ENCODE measurements at regions not wholly inside any gene's neighbourhood (a gene's known extent, or its start where the extent isn't known, plus 50 kb on each side); places are given as distances from the start of the nearest gene placed in this dataset.

- TF ChIP-seq STAT1 (IDR thresholded peaks at IDR 0.05; ENCODE audit: unreplicated experiment): no peak
- TF ChIP-seq ZNF331 (CRISPR knock-in tag; IDR thresholded peaks at IDR 0.05; ENCODE audit: low read depth): no peak
- TF ChIP-seq REST (IDR thresholded peaks at IDR 0.05; ENCODE audit: unreplicated experiment): no peak
- no peak for TF ChIP-seq POLR2AphosphoS5 (IDR thresholded peaks at IDR 0.05; ENCODE audit: low read depth)
- TF ChIP-seq EZH2 (IDR thresholded peaks at IDR 0.05; ENCODE audit: low read depth, unreplicated experiment): no peak
- TF ChIP-seq EZH2phosphoT487 (IDR thresholded peaks at IDR 0.05; ENCODE audit: unreplicated experiment): no peak
- no peak for TF ChIP-seq ZNF114 (CRISPR knock-in tag; IDR thresholded peaks at IDR 0.05)
Measured at GRCh38 chr13:111537115-111537728, 216.8 kb downstream of the TEX29 start (continued).

GRCh38 chr13:111537843-111538499 is 217.5 kb downstream of the TEX29 start:
- peaks cover 54% of the 10 kb centered on the region for H3K27me3 Mint-ChIP-seq (ENCODE audit: insufficient read depth, low read depth, poor library complexity)
- Histone ChIP-seq H2AFZ (no peak overlapping the region), H3K36me3 (ENCODE audit: insufficient read depth) (no peaks in the 10 kb centered on the region), H3F3A (replicated peaks; ENCODE audit: low read depth) (no peaks in the 10 kb centered on the region), H3K27ac (ENCODE audit: low read depth) (no peak overlapping the region), H4K20me1 (replicated peaks; ENCODE audit: insufficient read depth) (no peaks in the 10 kb centered on the region), H3K9me2 (ENCODE audit: insufficient read depth) (no peaks in the 10 kb centered on the region), H3K79me2 (replicated peaks; ENCODE audit: insufficient read depth) (no peaks in the 10 kb centered on the region), H3K4me1 (ENCODE audit: insufficient read depth) (peaks cover 43% of the 10 kb centered on the region), H3K27me3 (ENCODE audit: insufficient read depth) (peaks cover 31% of the 10 kb centered on the region), H3K4me3 (no peak overlapping the region), H3K4me2 (0 out of 2 replicates have a peak overlapping the region, but pooled peaks have one; percentile 32)
- DNase-seq (ENCODE audit: low spot score) (no peak), ATAC-seq (no peak)
- no peak overlapping the region for H3K4me3 Mint-ChIP-seq
- H3K36me3 Mint-ChIP-seq (ENCODE audit: low read depth): no peaks in the 10 kb centered on the region
- no peaks in the 10 kb centered on the region for H3K9me3 Mint-ChIP-seq
- H3K4me1 Mint-ChIP-seq: peaks cover 62% of the 10 kb centered on the region
- no peak for TF ChIP-seq ZNF331 (CRISPR knock-in tag; IDR thresholded peaks at IDR 0.05; ENCODE audit: low read depth)
- TF ChIP-seq JUNB (IDR thresholded peaks at IDR 0.05; ENCODE audit: unreplicated experiment): no peak
- H3K27ac Mint-ChIP-seq: no peak overlapping the region

GRCh38 chr13:111539252-111539651 is 218.8 kb downstream of the TEX29 start:
- DNase-seq (ENCODE audit: low spot score): no peak
- Histone ChIP-seq H2AFZ (no peak overlapping the region), H3K4me2 (no peak overlapping the region), H3K27me3 (ENCODE audit: insufficient read depth) (peaks cover 18% of the 10 kb centered on the region), H3K79me2 (replicated peaks; ENCODE audit: insufficient read depth) (no peaks in the 10 kb centered on the region), H3K4me3 (no peak overlapping the region), H3K27ac (ENCODE audit: low read depth) (no peak overlapping the region), H3F3A (replicated peaks; ENCODE audit: low read depth) (no peaks in the 10 kb centered on the region), H3K9me2 (ENCODE audit: insufficient read depth) (no peaks in the 10 kb centered on the region), H4K20me1 (replicated peaks; ENCODE audit: insufficient read depth) (no peaks in the 10 kb centered on the region), H3K36me3 (ENCODE audit: insufficient read depth) (no peaks in the 10 kb centered on the region), H3K4me1 (ENCODE audit: insufficient read depth) (peaks cover 31% of the 10 kb centered on the region)
- no peak for ATAC-seq
- Mint-ChIP-seq H3K36me3 (ENCODE audit: low read depth) (no peaks in the 10 kb centered on the region), H3K27me3 (ENCODE audit: insufficient read depth, low read depth, poor library complexity) (peaks cover 41% of the 10 kb centered on the region), H3K27ac (no peak overlapping the region; the same call in 1 of the 2 replicates), H3K9me3 (no peaks in the 10 kb centered on the region; the same call in 2 of the 3 replicates), H3K4me1 (peaks cover 50% of the 10 kb centered on the region), H3K4me3 (no peak overlapping the region)
- TF ChIP-seq CTCF (conservative IDR thresholded peaks at IDR 0.05; ENCODE audit: low read depth in 2 of 2): no peak
- no peak for TF ChIP-seq ZNF114 (CRISPR knock-in tag; IDR thresholded peaks at IDR 0.05)
- no peak for TF ChIP-seq CREB1 (CRISPR knock-in tag; IDR thresholded peaks at IDR 0.05; ENCODE audit: low read depth)
- TF ChIP-seq EZH2phosphoT487 (IDR thresholded peaks at IDR 0.05; ENCODE audit: unreplicated experiment): no peak
- no peak for TF ChIP-seq EZH2 (IDR thresholded peaks at IDR 0.05; ENCODE audit: low read depth, unreplicated experiment)
- TF ChIP-seq POLR2AphosphoS5 (IDR thresholded peaks at IDR 0.05; ENCODE audit: low read depth): no peak

All from GM23338 (cell line).